ENCODE measurements at regions not wholly inside any gene's neighbourhood (a gene's known extent, or its start where the extent isn't known, plus 50 kb on each side); places are given as distances from the start of the nearest gene placed in this dataset.

DNA sequence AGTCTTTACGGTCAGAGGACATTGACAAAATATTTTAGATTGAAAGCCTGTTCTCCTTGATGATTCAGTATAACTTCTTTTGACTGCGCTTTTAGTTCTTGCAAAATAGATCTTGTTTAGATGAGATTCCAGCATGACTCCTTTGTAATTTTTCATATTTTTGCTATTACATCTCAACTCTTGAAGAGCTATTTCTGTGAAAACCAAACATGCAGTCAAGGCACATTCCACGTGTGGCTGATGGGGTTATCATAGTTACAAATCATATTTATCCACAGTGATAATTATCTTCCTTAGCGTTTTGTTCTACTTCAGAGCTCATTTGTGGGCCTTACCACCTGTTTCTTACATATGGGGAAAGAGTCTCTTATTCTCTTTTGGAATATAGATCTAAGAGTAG, 238.8 kb upstream of the DMRT1 start:
- no peak for TF ChIP-seq ARNT (IDR thresholded peaks at IDR 0.05)
- no peak for TF ChIP-seq ZNF384 (IDR thresholded peaks at IDR 0.05)
- TF ChIP-seq FOXM1 (IDR thresholded peaks at IDR 0.05; ENCODE audit: borderline replicate concordance) = no peak

Data from HEK293T (cell line).